H1 (cell line): ENCODE measurements at regions not wholly inside any gene's neighbourhood (a gene's known extent, or its start where the extent isn't known, plus 50 kb on each side); places are given as distances from the start of the nearest gene placed in this dataset.

ENCODE experiments used
- CTCF ChIA-PET: fragments of 300-600 bp; sonication (Branson Sonifier 250); formaldehyde crosslinking; loops from one replicate; lab custom pipeline; 2021; ENCODE audit not compliant: partially characterized antibody; lab: Charles Lee
- POLR2A ChIA-PET: fragments of 300-600 bp; sonication (Branson Sonifier 250); formaldehyde crosslinking; loops from one replicate; lab custom pipeline; 2021; ENCODE audit warnings: inconsistent platforms; ENCODE audit not compliant: partially characterized antibody; lab: Charles Lee
- DNase-seq, 2 experiments: peaks; one replicate each; pipeline versions ENCODE4 v3.0.0 to v3.0.0-alpha.2; 2010 to 2022; ENCODE audit warnings: low spot score in 2 of 2, low read depth in 1 of 2, mixed read lengths in 1 of 2
- FAIRE-seq: peaks from 2 replicates; lab custom pipeline; 2011; peaks lifted over from hg19 to GRCh38; lab: Jason Lieb, UNC
- H2AFZ ChIP-seq: 2 replicates; pipeline ENCODE4 v1.8.1; 2012; ENCODE audit warnings: low read length, inconsistent platforms
- H2AK5ac ChIP-seq: 2 replicates; pipeline ENCODE4 v1.6.1; 2013; ENCODE audit warnings: low read depth, low read length
- H2BK120ac ChIP-seq: replicated peaks from 2 replicates; pipeline ENCODE3; 2013; ENCODE audit warnings: low read depth, low read length, inconsistent platforms
- H2BK12ac ChIP-seq: 2 replicates; pipeline ENCODE4 v1.6.1; 2013; ENCODE audit warnings: low read depth, low read length
- H2BK15ac ChIP-seq: 2 replicates; pipeline ENCODE4 v1.6.1; 2013; ENCODE audit warnings: low read length
- H2BK20ac ChIP-seq: 2 replicates; pipeline ENCODE4 v1.6.1; 2013; ENCODE audit warnings: low read length
- H2BK5ac ChIP-seq: 2 replicates; pipeline ENCODE4 v1.6.1; 2013; ENCODE audit warnings: low read depth, low read length
- H3K14ac ChIP-seq: 2 replicates; pipeline ENCODE4 v1.6.1; 2013; ENCODE audit warnings: inconsistent platforms; ENCODE audit not compliant: insufficient read length
- H3K18ac ChIP-seq: 2 replicates; pipeline ENCODE4 v1.6.1; 2013; ENCODE audit warnings: low read length; ENCODE audit errors: extremely low read depth
- H3K23ac ChIP-seq: 2 replicates; pipeline ENCODE4 v1.6.1; 2013; ENCODE audit warnings: inconsistent platforms; ENCODE audit not compliant: insufficient read length
- H3K23me2 ChIP-seq: 2 replicates; pipeline ENCODE4 v1.6.1; 2013; ENCODE audit warnings: low read depth, low read length
- H3K27ac ChIP-seq: 2 replicates; pipeline ENCODE4 v1.6.1; 2011; ENCODE audit warnings: low read depth, low read length, inconsistent platforms
- H3K27me3 ChIP-seq, 4 experiments: replicated peaks in 1 of 4; 1 replicate in 1 of 4; 2 replicates in 3 of 4; pipeline versions ENCODE4 v1.6.1 to v1.8.1; 2011 to 2013; ENCODE audit warnings: low read length in 3 of 4, mild to moderate bottlenecking in 3 of 4, inconsistent platforms in 2 of 4, mixed read lengths in 2 of 4, moderate library complexity in 1 of 4; ENCODE audit not compliant: control insufficient read depth in 3 of 4, insufficient read depth in 3 of 4; ENCODE audit errors: extremely low read depth in 1 of 4
- H3K36me3 ChIP-seq, 4 experiments: 2 replicates each; pipeline versions ENCODE4 v1.6.1 to v1.8.1; 2011 to 2013; ENCODE audit warnings: mild to moderate bottlenecking in 4 of 4, low read length in 3 of 4, moderate library complexity in 2 of 4, control low read depth in 1 of 4, inconsistent platforms in 1 of 4; ENCODE audit not compliant: insufficient read depth in 4 of 4, control insufficient read depth in 2 of 4
- H3K4ac ChIP-seq: replicated peaks from 2 replicates; pipeline ENCODE3; 2013; ENCODE audit warnings: low read length, low read depth, mixed read lengths, inconsistent platforms; ENCODE audit not compliant: insufficient read length
- H3K4me1 ChIP-seq, 4 experiments: replicated peaks in 1 of 4; 1 replicate in 1 of 4; 2 replicates in 3 of 4; pipeline versions ENCODE4 v1.6.1 to v1.8.1; 2011 to 2013; ENCODE audit warnings: low read length in 3 of 4, inconsistent platforms in 2 of 4, mixed read lengths in 1 of 4; ENCODE audit not compliant: insufficient read depth in 4 of 4, control insufficient read depth in 3 of 4
- H3K4me2 ChIP-seq, 2 experiments: 2 replicates each; pipeline versions ENCODE4 v1.6.1 to v1.8.1; 2011 to 2013; ENCODE audit warnings: low read depth in 2 of 2, low read length in 2 of 2, control low read depth in 1 of 2, inconsistent platforms in 1 of 2, mild to moderate bottlenecking in 1 of 2; ENCODE audit not compliant: insufficient read depth in 1 of 2
- H3K4me3 ChIP-seq, 4 experiments: fragments of 200-600, 300-600 bp in 1 of 4; sonication (generic), shearing (Covaris generic), sonication (Bioruptor Twin) in 1 of 4; 2 replicates each; pipeline versions ENCODE4 v1.5.1 to v1.8.1; 2011 to 2016; ENCODE audit warnings: low read length in 4 of 4, low read depth in 3 of 4, control low read depth in 2 of 4, inconsistent platforms in 2 of 4, mild to moderate bottlenecking in 2 of 4, mixed read lengths in 1 of 4, moderate library complexity in 1 of 4; ENCODE audit not compliant: insufficient read depth in 2 of 4; ENCODE audit errors: extremely low read depth in 1 of 4
- H3K56ac ChIP-seq: replicated peaks from 2 replicates; pipeline ENCODE3; 2013; ENCODE audit warnings: low read depth, mild to moderate bottlenecking, mixed read lengths, low read length, inconsistent platforms; ENCODE audit not compliant: insufficient read length
- H3K79me1 ChIP-seq: 2 replicates; pipeline ENCODE4 v1.6.1; 2013; ENCODE audit warnings: low read depth, low read length, control low read depth
- H3K79me2 ChIP-seq, 2 experiments: 2 replicates each; pipeline versions ENCODE4 v1.6.1 to v1.8.1; 2012 to 2013; ENCODE audit warnings: low read length in 2 of 2, mild to moderate bottlenecking in 2 of 2, inconsistent platforms in 1 of 2; ENCODE audit not compliant: insufficient read depth in 2 of 2, control insufficient read depth in 1 of 2
- H3K9ac ChIP-seq, 4 experiments: replicated peaks in 1 of 4; 1 replicate in 1 of 4; 2 replicates in 3 of 4; pipeline versions ENCODE4 v1.6.1 to v1.8.1; 2011 to 2013; ENCODE audit warnings: low read depth in 3 of 4, low read length in 3 of 4, control low read depth in 2 of 4, mild to moderate bottlenecking in 2 of 4, moderate library complexity in 2 of 4, inconsistent platforms in 1 of 4; ENCODE audit errors: extremely low read depth in 1 of 4
- H3K9me3 ChIP-seq, 2 experiments: 2 replicates each; pipeline versions ENCODE4 v1.6.1 to v1.8.1; 2012 to 2013; ENCODE audit warnings: mild to moderate bottlenecking in 2 of 2, moderate library complexity in 2 of 2, control low read depth in 1 of 2, inconsistent platforms in 1 of 2, low read depth in 1 of 2, low read length in 1 of 2, mixed read lengths in 1 of 2; ENCODE audit not compliant: insufficient read depth in 2 of 2
- H4K20me1 ChIP-seq, 2 experiments: replicated peaks in 1 of 2; 2 replicates each; pipeline versions ENCODE3 to v1.8.1; 2011 to 2013; ENCODE audit warnings: inconsistent platforms in 2 of 2, low read length in 2 of 2, mild to moderate bottlenecking in 1 of 2; ENCODE audit not compliant: insufficient read depth in 2 of 2, control insufficient read depth in 1 of 2
- H4K5ac ChIP-seq: 2 replicates; pipeline ENCODE4 v1.6.1; 2013; ENCODE audit warnings: low read length, low read depth, mixed read lengths, inconsistent platforms; ENCODE audit not compliant: insufficient read length
- H4K8ac ChIP-seq: 2 replicates; pipeline ENCODE4 v1.8.0; 2013; ENCODE audit warnings: mild to moderate bottlenecking, moderate library complexity, low read length, inconsistent platforms; ENCODE audit not compliant: insufficient read depth; ENCODE audit errors: extremely low read depth
- H4K91ac ChIP-seq: replicated peaks from 2 replicates; pipeline ENCODE3; 2013; ENCODE audit warnings: low read length, mixed read lengths, inconsistent platforms; ENCODE audit not compliant: insufficient read length
- CBX8 ChIP-seq: fragments of 300-800, 300-1000 bp; sonication (generic); IDR thresholded peaks from 2 replicates; pipeline ENCODE4 v1.7.1; 2016; ENCODE audit warnings: low read depth, low read length, borderline replicate concordance
- EZH2 ChIP-seq: fragments of 200-600 bp; sonication (generic); IDR thresholded peaks from 2 replicates; pipeline ENCODE4 v1.7.1; 2012; ENCODE audit warnings: low read depth, mild to moderate bottlenecking, moderate library complexity, low read length, inconsistent platforms; ENCODE audit not compliant: severe bottlenecking
- GABPA ChIP-seq: IDR thresholded peaks from 2 replicates; pipeline ENCODE4 v1.6.1; 2011; ENCODE audit warnings: mild to moderate bottlenecking, low read length, moderate library complexity, borderline replicate concordance; ENCODE audit not compliant: insufficient read depth
- HDAC6 ChIP-seq: IDR thresholded peaks from one replicate; pipeline ENCODE4 v1.7.1; 2012; ENCODE audit warnings: low read depth, mild to moderate bottlenecking, inconsistent platforms, low read length, moderate library complexity
- KDM1A ChIP-seq: fragments of 200-600, 300-600 bp; sonication (generic); IDR thresholded peaks from 2 replicates; pipeline ENCODE4 v1.7.1; 2016; ENCODE audit warnings: mild to moderate bottlenecking, low read length, borderline replicate concordance
- MAFK ChIP-seq: IDR thresholded peaks from 2 replicates; pipeline ENCODE4 v1.6.1; 2012; ENCODE audit warnings: low read depth, mild to moderate bottlenecking, improper control_type of control experiment, low read length
- NRF1 ChIP-seq: IDR thresholded peaks from 2 replicates; pipeline ENCODE4 v1.6.1; 2011; ENCODE audit warnings: mild to moderate bottlenecking, low read depth, low read length, improper control_type of control experiment
- RXRA ChIP-seq: IDR thresholded peaks from 2 replicates; pipeline ENCODE4 v1.6.1; 2011; ENCODE audit warnings: low read depth, mild to moderate bottlenecking, low read length, moderate library complexity; ENCODE audit not compliant: insufficient read depth
- SIN3A ChIP-seq, 2 experiments: IDR thresholded peaks in 1 of 2; conservative IDR thresholded peaks in 1 of 2; 2 replicates each; pipeline ENCODE4 v1.6.1; 2011 to 2012; ENCODE audit warnings: low read length in 2 of 2, improper control_type of control experiment in 1 of 2, low read depth in 1 of 2, mild to moderate bottlenecking in 1 of 2
- SP1 ChIP-seq: IDR thresholded peaks from 2 replicates; pipeline ENCODE4 v1.6.1; 2011; ENCODE audit warnings: low read depth, low read length
- SP2 ChIP-seq: IDR thresholded peaks from 2 replicates; pipeline ENCODE4 v1.6.1; 2012; ENCODE audit warnings: mild to moderate bottlenecking, low read length, inconsistent platforms
- TBP ChIP-seq: IDR thresholded peaks from 2 replicates; pipeline ENCODE4 v1.6.1; 2011; ENCODE audit warnings: low read depth, low read length, improper control_type of control experiment
- WGBS, 2 experiments: shearing (Covaris generic) in 1 of 2; methylation state at CpG; one replicate each; pipeline versions ENCODE4 v1.1.6 to v1.1.7; 2013 to 2015; ENCODE audit warnings: low lambda C conversion rate in 2 of 2, mixed read lengths in 2 of 2, inconsistent platforms in 1 of 2, low coverage in 1 of 2, missing lambda C conversion rate in 1 of 2; ENCODE audit not compliant: insufficient replicate concordance in 2 of 2, insufficient coverage in 1 of 2, insufficient read length in 1 of 2; ENCODE audit errors: extremely low coverage in 1 of 2, missing lambda C conversion rate in 1 of 2; 5-methylcytosine and 5-hydroxymethylcytosine counted together
- TF ChIP-seq, protein P1 (sequence below): IDR thresholded peaks from 2 replicates; pipeline ENCODE4 v1.6.1; 2012; ENCODE audit warnings: inconsistent platforms

DNA sequence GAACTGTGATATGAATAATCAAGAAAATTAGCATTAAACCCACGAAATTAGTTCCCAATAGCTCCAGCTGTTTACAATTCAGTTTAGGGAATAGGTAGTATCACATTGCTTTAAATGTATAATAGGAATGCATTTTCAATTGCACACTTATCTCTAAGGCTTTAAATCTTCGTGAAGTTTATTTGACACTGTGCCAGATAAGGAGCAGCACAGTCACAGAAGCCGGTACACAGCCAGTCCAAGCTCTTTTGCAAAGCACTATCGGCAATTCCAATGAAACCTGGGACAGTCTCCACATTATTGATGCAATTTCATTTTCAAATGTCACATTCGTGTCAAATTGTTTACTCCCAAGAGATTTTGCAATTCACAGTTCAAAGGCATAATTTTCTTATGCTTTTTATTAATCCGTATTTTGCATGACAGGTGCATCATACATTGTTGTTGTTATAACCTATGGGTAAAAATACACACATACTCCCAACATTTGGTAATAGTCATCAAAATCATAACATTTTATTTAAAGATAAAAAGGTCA, 602.8 kb downstream of the RPS29 start:
- no peak overlapping the region for H2BK5ac ChIP-seq
- no peak overlapping the region for H3K56ac ChIP-seq
- no peak for FAIRE-seq
- ChIA-PET POLR2A (no interaction called here), CTCF (interaction anchor here (1.1 to 1.5 kb wide), 3 partner anchors 14 to 186 kb away, joined by 3 to 5 read pairs (median 4); no protein-coding TSS in a partner anchor)
- no peak overlapping the region for H4K91ac ChIP-seq
- H3K18ac ChIP-seq, result no peak overlapping the region
- H3K4me1 ChIP-seq, result no peaks in the 10 kb centered on the region
- no peak overlapping the region for H3K14ac ChIP-seq
- H3K27ac ChIP-seq, result no peak overlapping the region
- no peaks in the 10 kb centered on the region for H3K79me2 ChIP-seq
- H3K9ac ChIP-seq, result no peak overlapping the region
- H3K79me1 ChIP-seq, result no peaks in the 10 kb centered on the region
- H2BK120ac ChIP-seq, result no peak overlapping the region
- no peak overlapping the region for H2BK15ac ChIP-seq
- no peak overlapping the region for H4K8ac ChIP-seq
- H3K4ac ChIP-seq, result no peak overlapping the region
- no peak overlapping the region for H2AK5ac ChIP-seq
- no peaks in the 10 kb centered on the region for H3K36me3 ChIP-seq
- no peak overlapping the region for H3K4me3 ChIP-seq
- H3K4me2 ChIP-seq, result no peak overlapping the region
- H2BK12ac ChIP-seq, result no peak overlapping the region
- H4K20me1 ChIP-seq, result no peaks in the 10 kb centered on the region
- H3K27me3 ChIP-seq, result no peaks in the 10 kb centered on the region
- no peak overlapping the region for H2AFZ ChIP-seq
- WGBS, 2 experiments, result 86% methylated on average over 6 of the region's 6 CpGs; no CpG with 5 or more reads in 1 of the 2 experiments
- no peaks in the 10 kb centered on the region for H3K23me2 ChIP-seq
- H3K9me3 ChIP-seq, result no peaks in the 10 kb centered on the region
- H3K23ac ChIP-seq, result no peak overlapping the region
- no peak for DNase-seq
- TF ChIP-seq CBX8 (no peak), EZH2 (no peak), NRF1 (no peak), KDM1A (no peak), SP1 (no peak), GABPA (no peak), SIN3A (conservative IDR thresholded peaks at IDR 0.05 in 1 of 2, IDR thresholded peaks at IDR 0.05 in 1 of 2; ENCODE audit: low read depth in 1 of 2, low read length in 2 of 2) (no peak), HDAC6 (no peak), RXRA (no peak), SP2 (no peak), TBP (no peak), MAFK (no peak)
- TF ChIP-seq, protein P1, sequence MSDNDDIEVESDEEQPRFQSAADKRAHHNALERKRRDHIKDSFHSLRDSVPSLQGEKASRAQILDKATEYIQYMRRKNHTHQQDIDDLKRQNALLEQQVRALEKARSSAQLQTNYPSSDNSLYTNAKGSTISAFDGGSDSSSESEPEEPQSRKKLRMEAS, result no peak
- no peak overlapping the region for H2BK20ac ChIP-seq
- no peak overlapping the region for H4K5ac ChIP-seq
